ENCODE measurements at regions not wholly inside any gene's neighbourhood (a gene's known extent, or its start where the extent isn't known, plus 50 kb on each side); places are given as distances from the start of the nearest gene placed in this dataset.

DNA sequence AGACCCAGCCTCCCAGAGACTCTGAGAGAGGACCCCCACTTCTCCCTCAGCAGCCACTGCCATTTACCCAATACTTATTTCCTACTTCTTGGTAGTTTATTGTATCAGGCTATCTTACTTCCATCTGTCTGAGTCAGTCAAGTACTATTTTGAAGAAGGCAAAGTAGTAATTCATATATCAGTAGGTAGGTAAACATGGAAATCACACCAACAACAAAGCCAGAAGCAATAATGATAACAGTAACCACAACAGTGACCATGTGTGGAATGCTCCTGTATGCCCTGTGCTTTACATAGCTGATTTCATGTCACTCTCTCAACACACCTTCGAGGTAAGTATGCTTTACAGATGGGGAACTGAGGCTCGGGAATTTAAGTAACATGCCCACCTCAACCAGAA is 173.0 kb downstream of the BCL11A start:
- no peaks in the 10 kb centered on the region for H3K36me3 ChIP-seq (ENCODE audit: control insufficient read depth in 2 of 2, insufficient read depth in 2 of 2, low read length in 1 of 2)
- no peak overlapping the region for H3K27ac ChIP-seq (ENCODE audit: control insufficient read depth, insufficient read depth)
- no peaks in the 10 kb centered on the region; the same call in 2 of the 3 replicates for H3K9me3 ChIP-seq (replicated peaks; ENCODE audit: control insufficient read depth, insufficient read depth, low read length)
- DNase-seq (ENCODE audit: low read depth, low spot score): no peak
- no peak overlapping the region for H2AFZ ChIP-seq (ENCODE audit: control insufficient read depth, low read depth, low read length)
- ChIA-PET CTCF (no interaction called here), SMC1A (ENCODE audit: uncharacterized antibody, unreplicated experiment) (no interaction called here), RAD21 (ENCODE audit: unreplicated experiment) (no interaction called here), POLR2A (no interaction called here)
- no peaks in the 10 kb centered on the region for H3K27me3 ChIP-seq (replicated peaks in 1 of 2; ENCODE audit: control insufficient read depth in 2 of 2, insufficient read depth in 2 of 2, low read length in 1 of 2)
- no peak overlapping the region for H3K4me2 ChIP-seq (ENCODE audit: control insufficient read depth, insufficient read depth)
- no TSS peak for BruUV-seq (replicated peaks)
- H3K79me2 ChIP-seq (ENCODE audit: control insufficient read depth, insufficient read depth, low read length): no peaks in the 10 kb centered on the region
- no peak for ATAC-seq
- in situ Hi-C loops (cut with MboI) (no loop called here), intact Hi-C loops (cut with micrococcal nuclease; ENCODE audit: unreplicated experiment) (no loop called here)
- TF ChIP-seq, protein P1, sequence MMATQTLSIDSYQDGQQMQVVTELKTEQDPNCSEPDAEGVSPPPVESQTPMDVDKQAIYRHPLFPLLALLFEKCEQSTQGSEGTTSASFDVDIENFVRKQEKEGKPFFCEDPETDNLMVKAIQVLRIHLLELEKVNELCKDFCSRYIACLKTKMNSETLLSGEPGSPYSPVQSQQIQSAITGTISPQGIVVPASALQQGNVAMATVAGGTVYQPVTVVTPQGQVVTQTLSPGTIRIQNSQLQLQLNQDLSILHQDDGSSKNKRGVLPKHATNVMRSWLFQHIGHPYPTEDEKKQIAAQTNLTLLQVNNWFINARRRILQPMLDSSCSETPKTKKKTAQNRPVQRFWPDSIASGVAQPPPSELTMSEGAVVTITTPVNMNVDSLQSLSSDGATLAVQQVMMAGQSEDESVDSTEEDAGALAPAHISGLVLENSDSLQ (IDR thresholded peaks at IDR 0.05): no peak
- no peak overlapping the region for H3K9ac ChIP-seq (ENCODE audit: control insufficient read depth, insufficient read depth, low read length)
- no peaks in the 10 kb centered on the region for H3K4me1 ChIP-seq (ENCODE audit: control insufficient read depth, insufficient read depth, low read length)
- no peak overlapping the region for H3K4me3 ChIP-seq
- no peak for FAIRE-seq
- no peaks in the 10 kb centered on the region for H4K20me1 ChIP-seq (ENCODE audit: control insufficient read depth, insufficient read depth)
- 50% methylated on average over 2 of the region's 2 CpGs for WGBS (ENCODE audit: insufficient coverage, insufficient replicate concordance, low lambda C conversion rate, missing lambda C conversion rate)

DNA sequence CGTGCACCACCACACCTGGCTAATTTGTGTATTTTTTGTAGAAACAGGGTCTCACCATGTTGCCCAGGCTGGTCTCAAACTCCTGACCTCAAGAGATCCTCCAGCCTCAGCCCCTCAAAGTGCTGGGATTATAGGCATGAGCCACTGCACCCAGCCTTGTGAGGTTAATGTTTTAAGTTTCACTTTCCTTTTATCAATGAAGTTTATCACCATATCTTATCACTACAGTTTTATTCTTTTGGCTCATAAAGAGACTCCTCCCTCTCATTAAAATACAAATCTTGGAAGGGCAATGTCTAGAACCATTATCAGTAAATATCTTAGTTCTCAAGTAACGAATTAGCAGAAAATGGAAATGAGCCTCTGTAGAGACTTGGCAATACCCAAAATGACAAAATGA is 173.8 kb downstream of the BCL11A start:
- in situ Hi-C loops (cut with MboI): no loop called here
- Histone ChIP-seq H3K27me3 (replicated peaks in 1 of 2; ENCODE audit: control insufficient read depth in 2 of 2, insufficient read depth in 2 of 2, low read length in 1 of 2) (no peaks in the 10 kb centered on the region), H3K9ac (ENCODE audit: control insufficient read depth, insufficient read depth, low read length) (no peak overlapping the region), H3K4me2 (ENCODE audit: control insufficient read depth, insufficient read depth) (no peak overlapping the region), H4K20me1 (ENCODE audit: control insufficient read depth, insufficient read depth) (no peaks in the 10 kb centered on the region), H3K9me3 (replicated peaks; ENCODE audit: control insufficient read depth, insufficient read depth, low read length) (no peaks in the 10 kb centered on the region; the same call in 2 of the 3 replicates), H3K4me1 (ENCODE audit: control insufficient read depth, insufficient read depth, low read length) (no peaks in the 10 kb centered on the region), H2AFZ (ENCODE audit: control insufficient read depth, low read depth, low read length) (no peak overlapping the region), H3K79me2 (ENCODE audit: control insufficient read depth, insufficient read depth, low read length) (no peaks in the 10 kb centered on the region), H3K36me3 (ENCODE audit: control insufficient read depth in 2 of 2, insufficient read depth in 2 of 2, low read length in 1 of 2) (no peaks in the 10 kb centered on the region), H3K4me3 (no peak overlapping the region), H3K27ac (ENCODE audit: control insufficient read depth, insufficient read depth) (no peak overlapping the region)
- ChIA-PET RAD21 (ENCODE audit: unreplicated experiment) (no interaction called here), SMC1A (ENCODE audit: uncharacterized antibody, unreplicated experiment) (no interaction called here), POLR2A (no interaction called here), CTCF (no interaction called here)
- no TSS peak for BruUV-seq (replicated peaks)
- intact Hi-C loops (cut with micrococcal nuclease; ENCODE audit: unreplicated experiment): no loop called here
- DNase-seq (ENCODE audit: low read depth, low spot score) (no peak), ATAC-seq (no peak), FAIRE-seq (no peak)
- 58% methylated on average over 2 of the region's 2 CpGs for WGBS (ENCODE audit: insufficient coverage, insufficient replicate concordance, low lambda C conversion rate, missing lambda C conversion rate)
- TF ChIP-seq NFYA (IDR thresholded peaks at IDR 0.05; ENCODE audit: borderline replicate concordance, low read depth, low read length): no peak
- no peak for TF ChIP-seq STAT1 (conservative IDR thresholded peaks at IDR 0.05)
- no peak for TF ChIP-seq CHD2 (IDR thresholded peaks at IDR 0.05; ENCODE audit: borderline replicate concordance, low read depth, low read length)
- TF ChIP-seq BRCA1 (IDR thresholded peaks at IDR 0.05; ENCODE audit: low read depth, low read length): no peak
- TF ChIP-seq SMARCA5 (IDR thresholded peaks at IDR 0.05): no peak
- TF ChIP-seq NFIC (IDR thresholded peaks at IDR 0.05; ENCODE audit: low read depth, low read length): no peak
- TF ChIP-seq, protein P2, sequence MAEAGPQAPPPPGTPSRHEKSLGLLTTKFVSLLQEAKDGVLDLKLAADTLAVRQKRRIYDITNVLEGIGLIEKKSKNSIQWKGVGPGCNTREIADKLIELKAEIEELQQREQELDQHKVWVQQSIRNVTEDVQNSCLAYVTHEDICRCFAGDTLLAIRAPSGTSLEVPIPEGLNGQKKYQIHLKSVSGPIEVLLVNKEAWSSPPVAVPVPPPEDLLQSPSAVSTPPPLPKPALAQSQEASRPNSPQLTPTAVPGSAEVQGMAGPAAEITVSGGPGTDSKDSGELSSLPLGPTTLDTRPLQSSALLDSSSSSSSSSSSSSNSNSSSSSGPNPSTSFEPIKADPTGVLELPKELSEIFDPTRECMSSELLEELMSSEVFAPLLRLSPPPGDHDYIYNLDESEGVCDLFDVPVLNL (IDR thresholded peaks at IDR 0.05; ENCODE audit: low read depth, low read length): no peak
- no peak for TF ChIP-seq PML (IDR thresholded peaks at IDR 0.05; ENCODE audit: low read length)
- TF ChIP-seq SMAD1 (IDR thresholded peaks at IDR 0.05; ENCODE audit: low read depth, partially characterized antibody): no peak
- TF ChIP-seq, protein P3, sequence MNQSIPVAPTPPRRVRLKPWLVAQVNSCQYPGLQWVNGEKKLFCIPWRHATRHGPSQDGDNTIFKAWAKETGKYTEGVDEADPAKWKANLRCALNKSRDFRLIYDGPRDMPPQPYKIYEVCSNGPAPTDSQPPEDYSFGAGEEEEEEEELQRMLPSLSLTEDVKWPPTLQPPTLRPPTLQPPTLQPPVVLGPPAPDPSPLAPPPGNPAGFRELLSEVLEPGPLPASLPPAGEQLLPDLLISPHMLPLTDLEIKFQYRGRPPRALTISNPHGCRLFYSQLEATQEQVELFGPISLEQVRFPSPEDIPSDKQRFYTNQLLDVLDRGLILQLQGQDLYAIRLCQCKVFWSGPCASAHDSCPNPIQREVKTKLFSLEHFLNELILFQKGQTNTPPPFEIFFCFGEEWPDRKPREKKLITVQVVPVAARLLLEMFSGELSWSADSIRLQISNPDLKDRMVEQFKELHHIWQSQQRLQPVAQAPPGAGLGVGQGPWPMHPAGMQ (IDR thresholded peaks at IDR 0.05; ENCODE audit: borderline replicate concordance): no peak
- TF ChIP-seq RCOR1 (conservative IDR thresholded peaks at IDR 0.05; ENCODE audit: low read depth, low read length): no peak
- no peak for TF ChIP-seq HCFC1 (IDR thresholded peaks at IDR 0.05; ENCODE audit: low read length)

Data from GM12878 (cell line).